Tibial nerve (tissue), 4 donors: ENCODE measurements at regions not wholly inside any gene's neighbourhood (a gene's known extent, or its start where the extent isn't known, plus 50 kb on each side); places are given as distances from the start of the nearest gene placed in this dataset.

Source experiments
- CTCF ChIP-seq, 5 experiments: fragments of 200-600 bp in 3 of 5; fragments of 450-650 bp in 2 of 5; sonication (generic) in 3 of 5; IDR thresholded peaks; one replicate each; pipeline ENCODE4 v1.5.1; 2016 to 2019; ENCODE audit warnings: antibody characterized with exemption in 5 of 5, mild to moderate bottlenecking in 3 of 5, moderate library complexity in 2 of 5
- EP300 ChIP-seq, 2 donors: sonication (generic); formaldehyde crosslinking; IDR thresholded peaks; one replicate each; pipeline ENCODE4 v1.6.1; 2017; ENCODE audit warnings: antibody characterized with exemption in 2 of 2, mild to moderate bottlenecking in 1 of 2
- POLR2A ChIP-seq, 2 donors: fragments of 450-650 bp; IDR thresholded peaks; one replicate each; pipeline ENCODE4 v1.6.1; 2017; ENCODE audit warnings: antibody characterized with exemption in 2 of 2, mild to moderate bottlenecking in 2 of 2, moderate library complexity in 2 of 2

GRCh38 chr4:45957353-45957752 lies 166.5 kb downstream of the GABRG1 start:
- no peak for TF ChIP-seq CTCF (IDR thresholded peaks at IDR 0.05)
- no peak for TF ChIP-seq POLR2A (IDR thresholded peaks at IDR 0.05)
- TF ChIP-seq EP300 (IDR thresholded peaks at IDR 0.05) = no peak
